K562 (cell line): ENCODE measurements at regions not wholly inside any gene's neighbourhood (a gene's known extent, or its start where the extent isn't known, plus 50 kb on each side); places are given as distances from the start of the nearest gene placed in this dataset.

Experiments used
- ATAC-seq: fragments of 200-7000 bp; cut with Tn5 transposase; 3 replicates; pipeline ENCODE4 v1.9.1; 2020; ENCODE audit warnings: moderate library complexity
- BruUV-seq: library from RNA; stranded (reverse); fragments of 400-500 nt; replicated peaks from 2 replicates; lab custom pipeline; 2021; lab: Mats Ljungman, UMichigan
- CTCF ChIA-PET: fragments of 300-600 bp; formaldehyde crosslinking; extraction: SDS; loops from one replicate; lab custom pipeline; 2021; ENCODE audit warnings: low intra/inter-chr PET ratio; lab: Yijun Ruan, JAX
- POLR2A ChIA-PET: fragments of 300-600, 350-650 bp; sonication (Branson Sonifier 250); formaldehyde crosslinking; extraction: SDS; loops from one replicate; lab custom pipeline; 2021; ENCODE audit warnings: antibody characterized with exemption, inconsistent platforms; lab: Yijun Ruan, JAX
- DNase-seq, 4 experiments: peaks; one replicate each; pipeline versions ENCODE4 v3.0.0 to v3.0.0-alpha.2; 2011 to 2018; ENCODE audit warnings: low spot score in 3 of 4, mixed read lengths in 3 of 4; ENCODE audit errors: extremely low read depth in 1 of 4
- FAIRE-seq: peaks from 2 replicates; lab custom pipeline; 2011; peaks lifted over from hg19 to GRCh38; lab: Jason Lieb, UNC
- H2AFZ ChIP-seq: 2 replicates; pipeline ENCODE4 v1.6.0; 2011; ENCODE audit warnings: low read depth, low read length, control low read depth, inconsistent platforms
- H3K27ac ChIP-seq: fragments of 200-600 bp; 3 replicates; pipeline ENCODE4 v1.8.0; 2011; ENCODE audit warnings: low read depth, mild to moderate bottlenecking, control low read depth, inconsistent platforms, low read length, moderate library complexity, mixed read lengths; ENCODE audit errors: extremely low read depth
- H3K27me3 ChIP-seq, 2 experiments: fragments of 300-600 bp in 1 of 2; 2 replicates in 1 of 2; 3 replicates in 1 of 2; pipeline versions ENCODE4 v1.6.0 to v1.8.0; 2011; ENCODE audit warnings: inconsistent platforms in 2 of 2, low read length in 2 of 2, mild to moderate bottlenecking in 1 of 2, mixed read lengths in 1 of 2, moderate library complexity in 1 of 2; ENCODE audit not compliant: control insufficient read depth in 2 of 2, insufficient read depth in 2 of 2
- H3K36me3 ChIP-seq: fragments of 300-600 bp; 3 replicates; pipeline ENCODE4 v1.8.0; 2011; ENCODE audit warnings: mild to moderate bottlenecking, low read length, inconsistent platforms; ENCODE audit not compliant: control insufficient read depth, insufficient read depth
- H3K4me1 ChIP-seq, 2 experiments: fragments of 200-600 bp in 1 of 2; replicated peaks in 1 of 2; 2 replicates in 1 of 2; 3 replicates in 1 of 2; pipeline versions ENCODE4 v1.5.1 to v1.8.0; 2011; ENCODE audit warnings: inconsistent platforms in 2 of 2, low read length in 2 of 2, mild to moderate bottlenecking in 1 of 2, mixed read lengths in 1 of 2, moderate library complexity in 1 of 2; ENCODE audit not compliant: control insufficient read depth in 2 of 2, insufficient read depth in 2 of 2
- H3K4me2 ChIP-seq: 2 replicates; pipeline ENCODE4 v1.6.1; 2011; ENCODE audit warnings: low read length, control low read depth, inconsistent platforms, mixed read lengths; ENCODE audit not compliant: insufficient read depth
- H3K4me3 ChIP-seq: fragments of 200-600 bp; sonication (generic), shearing (Covaris generic); 2 replicates; pipeline ENCODE4 v1.5.1; 2016; ENCODE audit warnings: control low read depth, inconsistent platforms
- H3K79me2 ChIP-seq: fragments of 200-600 bp; 3 replicates; pipeline ENCODE4 v1.8.0; 2011; ENCODE audit warnings: low read length, inconsistent platforms; ENCODE audit not compliant: control insufficient read depth, insufficient read depth
- H3K9ac ChIP-seq, 2 experiments: 2 replicates each; pipeline versions ENCODE4 v1.6.0 to v1.6.1; 2011; ENCODE audit warnings: low read depth in 2 of 2, low read length in 2 of 2, control low read depth in 1 of 2, inconsistent platforms in 1 of 2, mild to moderate bottlenecking in 1 of 2, mixed read lengths in 1 of 2; ENCODE audit not compliant: insufficient read depth in 1 of 2
- H3K9me1 ChIP-seq: one replicate; pipeline ENCODE4 v1.6.0; 2011; ENCODE audit warnings: inconsistent platforms, mild to moderate bottlenecking, low read length, moderate library complexity; ENCODE audit not compliant: control insufficient read depth, insufficient read depth
- H3K9me3 ChIP-seq: replicated peaks from 2 replicates; pipeline ENCODE4 v1.5.1; 2011; ENCODE audit warnings: low read depth, low read length, inconsistent platforms; ENCODE audit not compliant: control insufficient read depth, insufficient read depth
- H4K20me1 ChIP-seq: replicated peaks from 2 replicates; pipeline ENCODE4 v1.6.1; 2011; ENCODE audit warnings: low read length, inconsistent platforms, mixed read lengths; ENCODE audit not compliant: control insufficient read depth, insufficient read depth
- ATF1 ChIP-seq, 2 experiments: fragments of 450-650 bp in 1 of 2; IDR thresholded peaks; 2 replicates each; pipeline ENCODE4 v1.6.1; 2016; ENCODE audit warnings: missing compliant biosample characterization in 1 of 2, missing genetic modification characterization in 1 of 2
- BRF1 ChIP-seq: IDR thresholded peaks from 3 replicates; pipeline ENCODE4 v1.6.1; 2011; ENCODE audit warnings: borderline replicate concordance, mild to moderate bottlenecking; ENCODE audit not compliant: insufficient read length; ENCODE audit errors: extremely low read depth
- CBX2 ChIP-seq: fragments of 200-600 bp; sonication (generic); IDR thresholded peaks from one replicate; pipeline ENCODE4 v1.6.1; 2012; ENCODE audit warnings: mild to moderate bottlenecking, low read length, inconsistent platforms; ENCODE audit not compliant: insufficient read depth, poor library complexity, severe bottlenecking
- CGGBP1 ChIP-seq: fragments of 250-450 bp; sonication (Bioruptor Pico); IDR thresholded peaks from 2 replicates; pipeline ENCODE4 v1.9.0; 2021; ENCODE audit warnings: mild to moderate bottlenecking
- CREM ChIP-seq: IDR thresholded peaks from 2 replicates; pipeline ENCODE4 v1.6.1; 2014; ENCODE audit warnings: antibody characterized with exemption, low read depth
- EWSR1 ChIP-seq: fragments of 450-650 bp; IDR thresholded peaks from 2 replicates; pipeline ENCODE4 v1.6.1; 2018; ENCODE audit warnings: borderline replicate concordance, mild to moderate bottlenecking, low read depth, moderate library complexity; ENCODE audit not compliant: partially characterized antibody
- FOXK1 ChIP-seq: sonication (generic); formaldehyde crosslinking; IDR thresholded peaks from 2 replicates; pipeline ENCODE4 v1.8.0; 2022; ENCODE audit warnings: missing genetic modification reagents, mild to moderate bottlenecking, borderline replicate concordance
- HEY1 ChIP-seq: fragments of 250-450 bp; sonication (Bioruptor Pico); IDR thresholded peaks from 2 replicates; pipeline ENCODE4 v1.5.0; 2020; ENCODE audit warnings: mild to moderate bottlenecking, moderate library complexity, borderline replicate concordance
- HMG20A ChIP-seq: fragments of 450-650 bp; formaldehyde crosslinking; conservative IDR thresholded peaks from 2 replicates; pipeline ENCODE4 v1.4.0; 2020; ENCODE audit warnings: mild to moderate bottlenecking, mixed read lengths
- KDM1A ChIP-seq, 2 experiments: fragments of 450-650 bp; IDR thresholded peaks; 2 replicates each; pipeline ENCODE4 v1.6.1; 2016; ENCODE audit warnings: mild to moderate bottlenecking in 2 of 2
- MBD2 ChIP-seq: sonication (generic); IDR thresholded peaks from 2 replicates; pipeline ENCODE4 v1.6.1; 2016; ENCODE audit warnings: low read depth, borderline replicate concordance
- MTA2 ChIP-seq: fragments of 450-650 bp; IDR thresholded peaks from 2 replicates; pipeline ENCODE4 v1.6.1; 2016; ENCODE audit warnings: low read depth
- MXI1 ChIP-seq: IDR thresholded peaks from 2 replicates; pipeline ENCODE4 v1.6.1; 2011; ENCODE audit warnings: low read depth, mild to moderate bottlenecking, improper control_type of control experiment, low read length
- PKNOX1 ChIP-seq: fragments of 450-650 bp; IDR thresholded peaks from 2 replicates; pipeline ENCODE4 v1.6.1; 2016
- RBBP5 ChIP-seq: fragments of 200-600 bp; sonication (generic); IDR thresholded peaks from 2 replicates; pipeline ENCODE4 v1.6.1; 2012; ENCODE audit warnings: borderline replicate concordance, mild to moderate bottlenecking, low read length, control low read depth, inconsistent platforms; ENCODE audit not compliant: insufficient read depth, poor library complexity, severe bottlenecking
- SMAD2 ChIP-seq: fragments of 150-350 bp; IDR thresholded peaks from 2 replicates; pipeline ENCODE4 v1.6.1; 2014; ENCODE audit warnings: low read depth, mild to moderate bottlenecking, low read length
- SOX6 ChIP-seq: fragments of 450-650 bp; IDR thresholded peaks from 2 replicates; pipeline ENCODE4 v1.6.1; 2014; ENCODE audit warnings: mild to moderate bottlenecking
- STAG1 ChIP-seq: sonication (generic); formaldehyde crosslinking; IDR thresholded peaks from 2 replicates; pipeline ENCODE4 v1.5.0; 2020; ENCODE audit warnings: missing genetic modification reagents, borderline replicate concordance
- WHSC1 ChIP-seq: IDR thresholded peaks from one replicate; pipeline ENCODE4 v1.6.1; 2012; ENCODE audit warnings: low read length, control low read depth, inconsistent platforms
- ZC3H11A ChIP-seq: IDR thresholded peaks from 2 replicates; pipeline ENCODE4 v1.6.1; 2012; ENCODE audit warnings: low read depth, low read length, improper control_type of control experiment
- ZEB2 ChIP-seq: fragments of 450-650 bp; IDR thresholded peaks from 2 replicates; pipeline ENCODE4 v1.6.1; 2016
- WGBS: fragments of 100-300 bp; shearing (Covaris generic); methylation state at CpG from one replicate; pipeline ENCODE4 v1.1.6; 2016; ENCODE audit warnings: low coverage, mixed read lengths; ENCODE audit not compliant: insufficient coverage; ENCODE audit errors: missing lambda C conversion rate; 5-methylcytosine and 5-hydroxymethylcytosine counted together
- in situ Hi-C: fragments of 300-500 bp; cut with MboI; formaldehyde crosslinking; loops from 4 replicates; pipeline ENCODE4 v1.15.0; 2018; ENCODE audit warnings: inconsistent platforms, mixed read lengths
- intact Hi-C: fragments of 100-400 bp; cut with micrococcal nuclease; formaldehyde crosslinking; loops from 2 replicates; pipeline ENCODE4 v1.14.2; 2022

GRCh38 chr4:35164063-35164462 is 1080.3 kb downstream of the ARAP2 start (continued):
- TF ChIP-seq FOXK1 (CRISPR knock-in tag) (no peak), ZEB2 (no peak)

GRCh38 chr4:35166466-35166865 is 1077.8 kb downstream of the ARAP2 start:
- no peak for TF ChIP-seq BRF1
- TF ChIP-seq HEY1 (CRISPR knock-in tag), result no peak
- TF ChIP-seq WHSC1, result no peak
- TF ChIP-seq PKNOX1, result no peak
- no peak for TF ChIP-seq STAG1 (CRISPR knock-in tag)
- no peak for TF ChIP-seq ZC3H11A
- TF ChIP-seq ATF1 (CRISPR knock-in tag; IDR thresholded peaks at IDR 0.05), result no peak
- no peak for TF ChIP-seq ATF1 (tag; IDR thresholded peaks at IDR 0.05)
- TF ChIP-seq CBX2, result no peak
- TF ChIP-seq KDM1A (IDR thresholded peaks at IDR 0.05), result no peak
- TF ChIP-seq CREM, result no peak
- no peak for TF ChIP-seq SOX6
- TF ChIP-seq RBBP5, result no peak
- no peak for TF ChIP-seq CGGBP1 (CRISPR knock-in tag)
- TF ChIP-seq HMG20A, result no peak
- no peak for TF ChIP-seq MTA2
- no peak for TF ChIP-seq MXI1
- TF ChIP-seq SMAD2, result no peak
- TF ChIP-seq MBD2, result no peak
- no peak for TF ChIP-seq EWSR1
- H4K20me1 ChIP-seq, result no peaks in the 10 kb centered on the region
- no peak overlapping the region for H3K4me3 ChIP-seq
- no peak overlapping the region for H3K4me2 ChIP-seq
- no peak for DNase-seq
- in situ Hi-C loops, result no loop called here
- FAIRE-seq, result no peak
- H3K79me2 ChIP-seq, result no peaks in the 10 kb centered on the region
- H3K36me3 ChIP-seq, result no peaks in the 10 kb centered on the region
- ChIA-PET POLR2A (no interaction called here), CTCF (no interaction called here)
- ATAC-seq, result no peak
- no peak overlapping the region for H2AFZ ChIP-seq
- WGBS, result 0% methylated on average over 5 of the region's 5 CpGs
- H3K9me1 ChIP-seq, result no peaks in the 10 kb centered on the region
- H3K9ac ChIP-seq, result no peak overlapping the region
- no peaks in the 10 kb centered on the region for H3K4me1 ChIP-seq
- H3K9me3 ChIP-seq, result no peaks in the 10 kb centered on the region
- no peaks in the 10 kb centered on the region for H3K27me3 ChIP-seq
- no TSS peak for BruUV-seq
- H3K27ac ChIP-seq, result no peak overlapping the region
- intact Hi-C loops, result no loop called here
